ENCODE measurements at regions not wholly inside any gene's neighbourhood (a gene's known extent, or its start where the extent isn't known, plus 50 kb on each side); places are given as distances from the start of the nearest gene placed in this dataset.

- peak; percentile 19 to 53 for DNase-seq (ENCODE audit: low read depth in 2 of 2)
- TF ChIP-seq CTCF (IDR thresholded peaks at IDR 0.05; ENCODE audit: low read depth, low read length), result no peak
- H3K4me3 ChIP-seq (replicated peaks in 1 of 2; ENCODE audit: low read depth in 2 of 2, low read length in 2 of 2), result no peak overlapping the region
Measured at GRCh38 chr16:51464996-51465395, 313.9 kb upstream of the SALL1 start.

GRCh38 chr16:51461255-51461654, 310.2 kb upstream of the SALL1 start:
- no peak for TF ChIP-seq CTCF (IDR thresholded peaks at IDR 0.05; ENCODE audit: low read depth, low read length)
- no peak for DNase-seq (ENCODE audit: low read depth in 2 of 2)
- no peak overlapping the region for H3K4me3 ChIP-seq (replicated peaks in 1 of 2; ENCODE audit: low read depth in 2 of 2, low read length in 2 of 2)

GRCh38 chr16:51458356-51459140, 307.5 kb upstream of the SALL1 start:
- no peak for TF ChIP-seq CTCF (IDR thresholded peaks at IDR 0.05; ENCODE audit: low read depth, low read length)
- no peak for DNase-seq (ENCODE audit: low read depth in 2 of 2)
- H3K4me3 ChIP-seq (replicated peaks in 1 of 2; ENCODE audit: low read depth in 2 of 2, low read length in 2 of 2), result no peak overlapping the region

- DNase-seq (ENCODE audit: low read depth in 2 of 2), result no peak
- no peak for TF ChIP-seq CTCF (IDR thresholded peaks at IDR 0.05; ENCODE audit: low read depth, low read length)
- no peak overlapping the region for H3K4me3 ChIP-seq (replicated peaks in 1 of 2; ENCODE audit: low read depth in 2 of 2, low read length in 2 of 2)
Measured at GRCh38 chr16:51457775-51458174, 306.7 kb upstream of the SALL1 start.

GRCh38 chr16:51455398-51455797, 304.3 kb upstream of the SALL1 start:
- DNase-seq (ENCODE audit: low read depth in 2 of 2), result no peak
- TF ChIP-seq CTCF (IDR thresholded peaks at IDR 0.05; ENCODE audit: low read depth, low read length), result no peak
- H3K4me3 ChIP-seq (replicated peaks in 1 of 2; ENCODE audit: low read depth in 2 of 2, low read length in 2 of 2), result no peak overlapping the region

- DNase-seq (ENCODE audit: low read depth in 2 of 2), result no peak
- no peak for TF ChIP-seq CTCF (IDR thresholded peaks at IDR 0.05; ENCODE audit: low read depth, low read length)
- H3K4me3 ChIP-seq (replicated peaks in 1 of 2; ENCODE audit: low read depth in 2 of 2, low read length in 2 of 2), result no peak overlapping the region
Measured at GRCh38 chr16:51453251-51453650, 302.2 kb upstream of the SALL1 start.

GRCh38 chr16:51450909-51451308, 299.8 kb upstream of the SALL1 start:
- no peak for TF ChIP-seq CTCF (IDR thresholded peaks at IDR 0.05; ENCODE audit: low read depth, low read length)
- no peak overlapping the region for H3K4me3 ChIP-seq (replicated peaks in 1 of 2; ENCODE audit: low read depth in 2 of 2, low read length in 2 of 2)
- DNase-seq (ENCODE audit: low read depth in 2 of 2), result no peak

Data from cardiac fibroblast (primary cell).